ENCODE measurements at regions not wholly inside any gene's neighbourhood (a gene's known extent, or its start where the extent isn't known, plus 50 kb on each side); places are given as distances from the start of the nearest gene placed in this dataset.
A peak's percentile ranks its signal among the peaks of the same experiment; 100 is the strongest.

GRCh38 chr14:62062645-62063044, 300.4 kb downstream of the SNAPC1 start:
- Histone ChIP-seq H3K4me2 (no peak overlapping the region), H3K27me3 (no peaks in the 10 kb centered on the region), H4K20me1 (ENCODE audit: low read depth) (no peaks in the 10 kb centered on the region), H3K9me3 (ENCODE audit: low read depth) (no peaks in the 10 kb centered on the region), H2AFZ (replicated peaks) (no peak overlapping the region), H3K4me3 (no peak overlapping the region), H3K79me2 (ENCODE audit: low read depth) (no peaks in the 10 kb centered on the region), H3K36me3 (no peaks in the 10 kb centered on the region), H3F3A (ENCODE audit: low read depth) (no peaks in the 10 kb centered on the region), H3K9ac (no peak overlapping the region), H3K4me1 (no peaks in the 10 kb centered on the region), H3K27ac (no peak overlapping the region)
- Mint-ChIP-seq H3K4me3 (no peak overlapping the region), H3K27me3 (ENCODE audit: insufficient read depth, low read depth) (no peaks in the 10 kb centered on the region), H3K36me3 (no peaks in the 10 kb centered on the region), H3K27ac (no peak overlapping the region), H3K9me3 (no peaks in the 10 kb centered on the region), H3K4me1 (peaks cover 5% of the 10 kb centered on the region)
- no peak for DNase-seq (ENCODE audit: low spot score)
- TF ChIP-seq CTCF (IDR thresholded peaks at IDR 0.05) (no peak), EZH2phosphoT487 (IDR thresholded peaks at IDR 0.05) (no peak), EZH2 (IDR thresholded peaks at IDR 0.05) (no peak)

- Histone ChIP-seq H3K79me2 (ENCODE audit: low read depth) (no peaks in the 10 kb centered on the region), H4K20me1 (ENCODE audit: low read depth) (no peaks in the 10 kb centered on the region), H3K27ac (no peak overlapping the region), H3F3A (ENCODE audit: low read depth) (no peaks in the 10 kb centered on the region), H3K9me3 (ENCODE audit: low read depth) (no peaks in the 10 kb centered on the region), H3K4me3 (no peak overlapping the region), H3K4me1 (no peaks in the 10 kb centered on the region), H2AFZ (replicated peaks) (no peak overlapping the region), H3K4me2 (no peak overlapping the region), H3K9ac (no peak overlapping the region), H3K36me3 (no peaks in the 10 kb centered on the region), H3K27me3 (no peaks in the 10 kb centered on the region)
- Mint-ChIP-seq H3K4me3 (no peak overlapping the region), H3K27ac (no peak overlapping the region), H3K36me3 (no peaks in the 10 kb centered on the region), H3K4me1 (peaks cover 5% of the 10 kb centered on the region), H3K27me3 (ENCODE audit: insufficient read depth, low read depth) (no peaks in the 10 kb centered on the region), H3K9me3 (no peaks in the 10 kb centered on the region)
- no peak for DNase-seq (ENCODE audit: low spot score)
- TF ChIP-seq CTCF (IDR thresholded peaks at IDR 0.05): no peak
- no peak for TF ChIP-seq EZH2 (IDR thresholded peaks at IDR 0.05)
- TF ChIP-seq EZH2phosphoT487 (IDR thresholded peaks at IDR 0.05): no peak
These were observed 302.6 kb downstream of the SNAPC1 start for GRCh38 chr14:62064751-62065323.

- Histone ChIP-seq H3K4me2 (no peak overlapping the region), H4K20me1 (ENCODE audit: low read depth) (no peaks in the 10 kb centered on the region), H3F3A (ENCODE audit: low read depth) (no peaks in the 10 kb centered on the region), H3K27me3 (no peaks in the 10 kb centered on the region), H3K9me3 (ENCODE audit: low read depth) (no peaks in the 10 kb centered on the region), H3K79me2 (ENCODE audit: low read depth) (no peaks in the 10 kb centered on the region), H3K27ac (no peak overlapping the region), H3K36me3 (no peaks in the 10 kb centered on the region), H3K4me1 (peaks cover 7% of the 10 kb centered on the region), H3K9ac (no peak overlapping the region), H2AFZ (replicated peaks) (no peak overlapping the region), H3K4me3 (no peak overlapping the region)
- H3K27ac Mint-ChIP-seq: no peak overlapping the region
- H3K27me3 Mint-ChIP-seq (ENCODE audit: insufficient read depth, low read depth): no peaks in the 10 kb centered on the region
- no peak for TF ChIP-seq EZH2phosphoT487 (IDR thresholded peaks at IDR 0.05)
- H3K4me3 Mint-ChIP-seq: no peak overlapping the region
- peaks cover 8% of the 10 kb centered on the region for H3K4me1 Mint-ChIP-seq
- no peaks in the 10 kb centered on the region for H3K9me3 Mint-ChIP-seq
- H3K36me3 Mint-ChIP-seq: no peaks in the 10 kb centered on the region
- DNase-seq (ENCODE audit: low spot score): no peak
These were observed 304.1 kb downstream of the SNAPC1 start for GRCh38 chr14:62066304-62066703.

GRCh38 chr14:62071039-62071438, 308.8 kb downstream of the SNAPC1 start:
- H3K27ac ChIP-seq: no peak overlapping the region
- no peaks in the 10 kb centered on the region for H3K36me3 ChIP-seq
- no peak overlapping the region for H3K9ac ChIP-seq
- peaks cover 11% of the 10 kb centered on the region for H3K4me1 ChIP-seq
- no peaks in the 10 kb centered on the region for H3K27me3 Mint-ChIP-seq (ENCODE audit: insufficient read depth, low read depth)
- DNase-seq (ENCODE audit: low spot score): peak; percentile 33
- H3K9me3 Mint-ChIP-seq: peaks cover 2% of the 10 kb centered on the region
- H3K79me2 ChIP-seq (ENCODE audit: low read depth): no peaks in the 10 kb centered on the region
- no peak overlapping the region for H3K4me2 ChIP-seq
- H2AFZ ChIP-seq (replicated peaks): peak overlapping the region; percentile 64
- no peaks in the 10 kb centered on the region for H3F3A ChIP-seq (ENCODE audit: low read depth)
- H3K27ac Mint-ChIP-seq: no peak overlapping the region
- H3K9me3 ChIP-seq (ENCODE audit: low read depth): no peaks in the 10 kb centered on the region
- H3K27me3 ChIP-seq: no peaks in the 10 kb centered on the region
- H4K20me1 ChIP-seq (ENCODE audit: low read depth): no peaks in the 10 kb centered on the region
- H3K4me1 Mint-ChIP-seq: peaks cover 8% of the 10 kb centered on the region
- no peaks in the 10 kb centered on the region for H3K36me3 Mint-ChIP-seq
- no peak overlapping the region for H3K4me3 ChIP-seq
- no peak for TF ChIP-seq EZH2phosphoT487 (IDR thresholded peaks at IDR 0.05)
- TF ChIP-seq CTCF (IDR thresholded peaks at IDR 0.05): no peak
- TF ChIP-seq EZH2 (IDR thresholded peaks at IDR 0.05): no peak
- no peak overlapping the region for H3K4me3 Mint-ChIP-seq

Data from neural progenitor cell (in vitro differentiated cells).